ENCODE measurements at regions not wholly inside any gene's neighbourhood (a gene's known extent, or its start where the extent isn't known, plus 50 kb on each side); places are given as distances from the start of the nearest gene placed in this dataset.

GRCh38 chr4:34037280-34037679 lies 2207.0 kb downstream of the ARAP2 start:
- DNase-seq, result no peak

GRCh38 chr4:34039766-34040165 lies 2204.5 kb downstream of the ARAP2 start:
- DNase-seq, result no peak

- DNase-seq, result no peak
Observed at GRCh38 chr4:34043131-34043530, 2201.2 kb downstream of the ARAP2 start.

- DNase-seq, result no peak
Observed at GRCh38 chr4:34046580-34046979, 2197.7 kb downstream of the ARAP2 start.

- no peak for DNase-seq
Observed at GRCh38 chr4:34047363-34047762, 2197.0 kb downstream of the ARAP2 start.

- DNase-seq, result no peak
Observed at GRCh38 chr4:34066126-34066525, 2178.2 kb downstream of the ARAP2 start.

- no peak for DNase-seq
Observed at GRCh38 chr4:34091451-34091850, 2152.9 kb downstream of the ARAP2 start.

- no peak for DNase-seq
Observed at GRCh38 chr4:34094114-34094513, 2150.2 kb downstream of the ARAP2 start.

GRCh38 chr4:34105311-34105710 lies 2139.0 kb downstream of the ARAP2 start:
- DNase-seq, result no peak

GRCh38 chr4:34108391-34108790 lies 2135.9 kb downstream of the ARAP2 start:
- DNase-seq, result no peak

- no peak for DNase-seq
Observed at GRCh38 chr4:34112573-34112972, 2131.7 kb downstream of the ARAP2 start.

GRCh38 chr4:34138385-34138784 lies 2105.9 kb downstream of the ARAP2 start:
- DNase-seq, result no peak

GRCh38 chr4:34139346-34139745 lies 2105.0 kb downstream of the ARAP2 start:
- no peak for DNase-seq

- no peak for DNase-seq
Observed at GRCh38 chr4:34148322-34148908, 2095.9 kb downstream of the ARAP2 start.

GRCh38 chr4:34157547-34157946 lies 2086.8 kb downstream of the ARAP2 start:
- DNase-seq, result no peak

- DNase-seq, result no peak
Observed at GRCh38 chr4:34158878-34159277, 2085.4 kb downstream of the ARAP2 start.

- no peak for DNase-seq
Observed at GRCh38 chr4:34170946-34171345, 2073.4 kb downstream of the ARAP2 start.

- DNase-seq, result no peak
Observed at GRCh38 chr4:34176609-34177008, 2067.7 kb downstream of the ARAP2 start.

- no peak for DNase-seq
Observed at GRCh38 chr4:34178476-34178875, 2065.8 kb downstream of the ARAP2 start.

GRCh38 chr4:34181311-34181841 lies 2062.9 kb downstream of the ARAP2 start:
- no peak for DNase-seq

GRCh38 chr4:34181891-34182290 lies 2062.4 kb downstream of the ARAP2 start:
- DNase-seq, result no peak

- DNase-seq, result no peak
Observed at GRCh38 chr4:34182306-34182705, 2062.0 kb downstream of the ARAP2 start.

GRCh38 chr4:34183926-34184325 lies 2060.4 kb downstream of the ARAP2 start:
- no peak for DNase-seq

- no peak for DNase-seq
Observed at GRCh38 chr4:34187056-34187455, 2057.3 kb downstream of the ARAP2 start.

GRCh38 chr4:34191443-34191842 lies 2052.9 kb downstream of the ARAP2 start:
- DNase-seq, result no peak

Measured in NCI-H2171 treated with DMSO at 0.1 percent for 48 hours (cell line).